ENCODE measurements at regions not wholly inside any gene's neighbourhood (a gene's known extent, or its start where the extent isn't known, plus 50 kb on each side); places are given as distances from the start of the nearest gene placed in this dataset.

DNA sequence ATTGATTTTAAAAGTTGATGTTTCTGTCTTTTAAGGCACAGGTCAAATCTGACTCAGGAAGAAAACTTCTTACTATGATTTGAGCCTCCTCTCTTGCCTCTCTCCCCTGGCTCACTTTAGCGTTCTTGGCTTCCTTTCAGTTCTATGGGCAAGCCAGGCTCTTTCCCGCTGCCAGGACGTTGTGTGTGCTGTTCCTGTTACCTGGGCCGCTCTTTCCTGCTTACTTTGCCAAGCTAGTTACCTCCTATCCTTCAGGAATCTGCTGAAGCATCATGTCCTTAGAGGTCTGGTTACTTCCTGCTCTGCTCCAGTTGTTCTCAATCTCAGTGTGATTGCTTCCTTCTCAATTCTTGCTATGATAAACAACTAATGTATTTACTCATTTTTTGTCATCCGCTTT lies 1108.5 kb upstream of the EEF2KMT start:
- TF ChIP-seq, protein P1, sequence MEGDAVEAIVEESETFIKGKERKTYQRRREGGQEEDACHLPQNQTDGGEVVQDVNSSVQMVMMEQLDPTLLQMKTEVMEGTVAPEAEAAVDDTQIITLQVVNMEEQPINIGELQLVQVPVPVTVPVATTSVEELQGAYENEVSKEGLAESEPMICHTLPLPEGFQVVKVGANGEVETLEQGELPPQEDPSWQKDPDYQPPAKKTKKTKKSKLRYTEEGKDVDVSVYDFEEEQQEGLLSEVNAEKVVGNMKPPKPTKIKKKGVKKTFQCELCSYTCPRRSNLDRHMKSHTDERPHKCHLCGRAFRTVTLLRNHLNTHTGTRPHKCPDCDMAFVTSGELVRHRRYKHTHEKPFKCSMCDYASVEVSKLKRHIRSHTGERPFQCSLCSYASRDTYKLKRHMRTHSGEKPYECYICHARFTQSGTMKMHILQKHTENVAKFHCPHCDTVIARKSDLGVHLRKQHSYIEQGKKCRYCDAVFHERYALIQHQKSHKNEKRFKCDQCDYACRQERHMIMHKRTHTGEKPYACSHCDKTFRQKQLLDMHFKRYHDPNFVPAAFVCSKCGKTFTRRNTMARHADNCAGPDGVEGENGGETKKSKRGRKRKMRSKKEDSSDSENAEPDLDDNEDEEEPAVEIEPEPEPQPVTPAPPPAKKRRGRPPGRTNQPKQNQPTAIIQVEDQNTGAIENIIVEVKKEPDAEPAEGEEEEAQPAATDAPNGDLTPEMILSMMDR (IDR thresholded peaks at IDR 0.05; ENCODE audit: insufficient read depth, missing control alignments), result no peak
- FAIRE-seq, result no peak
- no peak for DNase-seq (ENCODE audit: insufficient read length, low spot score)

DNA sequence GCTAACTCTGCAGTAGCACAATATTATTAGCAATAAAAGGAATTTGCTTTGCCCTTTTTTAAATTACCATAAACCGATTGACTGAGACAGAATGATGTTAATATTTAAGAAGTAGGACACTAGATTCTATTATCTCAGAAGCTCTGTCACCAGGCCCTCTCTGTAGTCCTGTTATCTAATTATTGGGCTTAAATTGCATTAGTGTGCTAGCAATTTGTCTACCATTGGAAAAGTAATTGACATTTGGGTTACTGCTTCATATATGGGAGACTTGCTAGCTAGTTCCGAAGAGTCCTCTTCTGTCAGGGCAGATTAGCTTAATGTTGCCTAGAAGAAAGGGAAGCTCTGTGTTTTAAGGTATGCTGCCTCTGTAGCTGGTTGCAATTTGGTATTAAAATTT lies 1107.3 kb upstream of the EEF2KMT start:
- FAIRE-seq (no peak), DNase-seq (ENCODE audit: insufficient read length, low spot score) (no peak)
- TF ChIP-seq, protein P1 (IDR thresholded peaks at IDR 0.05; ENCODE audit: insufficient read depth, missing control alignments), result no peak

DNA sequence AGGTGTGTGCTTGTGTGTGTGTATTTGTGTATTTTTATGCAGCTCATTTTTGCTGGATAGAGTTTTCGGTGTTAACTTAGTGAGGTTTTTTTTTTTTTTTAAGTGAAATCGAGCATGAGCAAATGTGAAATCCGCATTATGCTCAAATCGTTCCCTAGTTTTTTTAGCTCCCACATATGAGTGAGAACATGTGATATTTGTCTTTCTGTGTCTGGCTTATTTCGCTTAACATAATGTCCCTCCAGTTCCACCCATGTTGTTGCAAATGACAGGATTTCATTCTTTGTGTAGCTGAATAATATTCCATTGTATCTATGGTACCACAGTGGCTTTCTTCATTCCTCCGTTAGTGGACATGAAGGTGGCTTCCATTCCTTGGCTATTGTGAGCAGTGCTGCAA lies 1103.3 kb upstream of the EEF2KMT start:
- DNase-seq (ENCODE audit: insufficient read length, low spot score) (no peak), FAIRE-seq (no peak)
- TF ChIP-seq, protein P1 (IDR thresholded peaks at IDR 0.05; ENCODE audit: insufficient read depth, missing control alignments), result no peak

DNA sequence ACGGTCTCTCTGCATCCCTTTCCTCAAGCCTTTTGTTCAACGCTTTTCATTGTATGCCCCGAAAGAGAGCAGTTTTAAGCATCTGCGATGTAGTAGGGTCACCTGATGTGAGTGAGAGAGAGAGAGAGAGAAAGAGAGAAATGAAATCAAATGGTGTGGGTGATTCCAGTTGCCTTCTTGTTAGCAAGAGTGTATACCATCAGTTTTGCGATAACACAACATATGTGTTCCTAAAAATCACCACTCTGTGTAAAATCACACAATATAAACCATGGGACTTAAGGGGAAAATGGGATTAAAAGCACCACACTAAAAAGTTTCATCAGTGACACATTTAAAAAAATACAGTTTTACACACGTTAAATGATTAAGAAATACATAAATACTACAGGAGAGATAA lies 1102.7 kb upstream of the EEF2KMT start:
- no peak for DNase-seq (ENCODE audit: insufficient read length, low spot score)

DNA sequence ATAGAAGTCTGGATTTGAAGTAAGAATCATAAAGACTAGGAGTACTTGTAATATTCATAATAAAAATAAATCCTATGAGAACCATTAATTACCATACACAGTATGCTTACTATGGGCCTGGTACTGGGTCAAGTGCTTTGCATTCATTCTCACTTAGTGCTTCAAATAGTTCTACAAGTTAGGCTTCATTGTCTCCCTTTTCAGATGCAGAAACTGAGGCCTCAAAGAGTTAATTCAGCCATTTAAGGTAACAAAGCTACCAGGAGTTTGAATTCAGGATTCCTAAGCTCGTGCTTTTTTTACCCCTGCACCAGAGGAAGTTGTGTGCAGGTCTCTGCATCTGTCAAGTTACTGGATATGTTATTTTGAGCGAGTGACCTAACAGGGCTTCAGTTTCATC lies 1098.4 kb upstream of the EEF2KMT start:
- TF ChIP-seq, protein P1 (IDR thresholded peaks at IDR 0.05; ENCODE audit: insufficient read depth, missing control alignments), result no peak
- DNase-seq (ENCODE audit: insufficient read length, low spot score) (no peak), FAIRE-seq (no peak)

More for the DNA sequence above, 1102.7 kb upstream of the EEF2KMT start:
- TF ChIP-seq, protein P1 (IDR thresholded peaks at IDR 0.05; ENCODE audit: insufficient read depth, missing control alignments), result no peak
- no peak for FAIRE-seq

DNA sequence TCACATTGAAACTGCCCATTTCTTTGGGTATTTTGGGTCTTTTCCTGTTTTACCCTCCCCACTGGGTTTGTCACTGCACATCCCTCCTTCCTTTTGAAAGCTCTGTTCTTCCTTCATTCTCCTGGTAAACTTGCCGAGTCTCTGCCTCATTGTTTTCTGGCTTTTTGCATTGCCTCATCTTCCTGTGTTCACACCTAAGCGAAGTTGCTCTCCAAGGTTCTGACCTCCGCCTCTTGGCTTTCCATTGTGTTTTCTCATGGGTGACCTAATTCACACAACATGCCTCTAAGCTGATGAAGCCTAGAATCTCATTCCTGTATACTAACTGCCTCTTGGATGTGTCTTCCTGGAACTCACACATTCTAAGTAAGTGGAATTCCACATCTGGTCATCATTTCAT lies 1096.1 kb upstream of the EEF2KMT start:
- FAIRE-seq (no peak), DNase-seq (ENCODE audit: insufficient read length, low spot score) (no peak)
- TF ChIP-seq, protein P1 (IDR thresholded peaks at IDR 0.05; ENCODE audit: insufficient read depth, missing control alignments), result no peak

DNA sequence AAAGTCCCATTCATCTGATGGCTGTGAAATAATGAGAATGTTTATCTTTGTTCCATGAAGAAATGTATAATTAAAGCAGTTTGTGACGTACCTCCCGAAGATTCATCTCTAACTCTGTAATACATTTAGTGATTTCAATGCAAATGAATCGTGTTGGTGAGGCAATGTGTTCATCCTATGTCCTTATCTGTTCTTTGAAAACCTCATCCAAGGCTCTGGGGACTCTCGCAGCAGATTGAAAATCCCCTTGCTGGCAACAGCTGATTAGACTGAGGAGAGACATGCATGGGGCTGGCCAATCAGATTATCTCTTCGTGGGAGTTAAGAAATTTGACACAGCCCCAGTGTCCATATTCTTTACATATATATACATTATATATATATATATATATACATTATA lies 1095.4 kb upstream of the EEF2KMT start:
- TF ChIP-seq, protein P1 (IDR thresholded peaks at IDR 0.05; ENCODE audit: insufficient read depth, missing control alignments), result no peak
- FAIRE-seq (no peak), DNase-seq (ENCODE audit: insufficient read length, low spot score) (no peak)
